ENCODE measurements at regions not wholly inside any gene's neighbourhood (a gene's known extent, or its start where the extent isn't known, plus 50 kb on each side); places are given as distances from the start of the nearest gene placed in this dataset.

DNA sequence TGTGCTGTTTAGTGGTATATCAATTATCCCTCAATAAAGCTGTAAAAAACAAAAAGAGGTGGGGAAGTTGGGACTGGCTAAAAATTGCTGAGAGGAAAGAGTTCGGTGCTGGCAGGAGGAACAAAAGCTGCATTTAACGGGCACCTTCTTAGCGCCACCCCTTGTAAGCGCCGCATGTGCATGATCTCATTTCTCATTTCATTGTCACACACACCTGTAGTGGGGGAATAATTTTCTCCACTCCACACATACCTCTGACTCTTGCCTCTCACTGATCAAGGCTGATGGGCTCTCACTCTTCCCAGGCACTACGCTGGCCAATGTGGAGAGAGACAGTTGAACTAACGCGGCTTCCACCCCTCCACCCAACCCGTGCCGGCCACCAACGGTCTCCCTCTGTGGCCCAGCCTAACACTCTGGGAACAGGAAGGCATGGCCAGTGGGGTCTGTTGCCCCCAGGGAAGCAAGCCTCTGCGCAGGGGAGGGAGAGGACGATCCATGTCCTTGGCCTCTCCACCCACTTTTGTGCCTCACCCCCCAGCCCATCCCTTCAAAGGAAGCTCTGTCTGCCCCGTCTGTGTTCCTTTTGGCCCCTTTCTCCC is 186.7 kb upstream of the SYT13 start:
- no peak for DNase-seq
- TF ChIP-seq, protein P1, sequence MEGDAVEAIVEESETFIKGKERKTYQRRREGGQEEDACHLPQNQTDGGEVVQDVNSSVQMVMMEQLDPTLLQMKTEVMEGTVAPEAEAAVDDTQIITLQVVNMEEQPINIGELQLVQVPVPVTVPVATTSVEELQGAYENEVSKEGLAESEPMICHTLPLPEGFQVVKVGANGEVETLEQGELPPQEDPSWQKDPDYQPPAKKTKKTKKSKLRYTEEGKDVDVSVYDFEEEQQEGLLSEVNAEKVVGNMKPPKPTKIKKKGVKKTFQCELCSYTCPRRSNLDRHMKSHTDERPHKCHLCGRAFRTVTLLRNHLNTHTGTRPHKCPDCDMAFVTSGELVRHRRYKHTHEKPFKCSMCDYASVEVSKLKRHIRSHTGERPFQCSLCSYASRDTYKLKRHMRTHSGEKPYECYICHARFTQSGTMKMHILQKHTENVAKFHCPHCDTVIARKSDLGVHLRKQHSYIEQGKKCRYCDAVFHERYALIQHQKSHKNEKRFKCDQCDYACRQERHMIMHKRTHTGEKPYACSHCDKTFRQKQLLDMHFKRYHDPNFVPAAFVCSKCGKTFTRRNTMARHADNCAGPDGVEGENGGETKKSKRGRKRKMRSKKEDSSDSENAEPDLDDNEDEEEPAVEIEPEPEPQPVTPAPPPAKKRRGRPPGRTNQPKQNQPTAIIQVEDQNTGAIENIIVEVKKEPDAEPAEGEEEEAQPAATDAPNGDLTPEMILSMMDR (IDR thresholded peaks at IDR 0.05): no peak
- no peaks in the 10 kb centered on the region for H3K4me1 ChIP-seq
- intact Hi-C loops (cut with DNase I): no loop called here
- no peak overlapping the region for H3K27ac ChIP-seq
- H3K36me3 ChIP-seq: no peaks in the 10 kb centered on the region
- no peak overlapping the region for H3K4me3 ChIP-seq
- H3K27me3 ChIP-seq: no peaks in the 10 kb centered on the region
- no peak for ATAC-seq
- H3K9me3 ChIP-seq: no peaks in the 10 kb centered on the region

DNA sequence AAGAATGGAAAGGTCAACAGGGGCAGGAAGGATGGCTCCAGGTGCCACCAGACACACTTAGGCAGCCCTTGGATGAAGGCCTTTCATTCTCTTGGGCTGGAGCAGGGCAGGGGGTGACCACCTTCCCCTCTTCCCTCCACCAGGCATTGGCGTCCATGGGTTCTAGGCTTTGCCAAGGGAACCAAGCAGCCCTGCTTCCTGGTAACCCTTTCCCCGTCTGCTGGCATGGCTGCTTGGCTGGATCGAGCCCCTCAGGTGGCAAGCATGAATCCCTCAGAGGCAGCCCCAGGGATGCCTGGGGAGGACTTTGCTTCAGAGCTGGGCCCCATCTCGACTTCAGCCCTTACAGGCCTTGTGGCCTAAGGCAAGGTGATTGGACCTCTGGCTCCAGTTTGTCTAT is 185.1 kb upstream of the SYT13 start:
- intact Hi-C loops (cut with DNase I): no loop called here
- TF ChIP-seq, protein P1 (IDR thresholded peaks at IDR 0.05): no peak
- ATAC-seq: no peak
- H3K9me3 ChIP-seq: no peaks in the 10 kb centered on the region
- no peaks in the 10 kb centered on the region for H3K27me3 ChIP-seq
- no peak overlapping the region for H3K27ac ChIP-seq
- DNase-seq: no peak
- H3K4me1 ChIP-seq: no peaks in the 10 kb centered on the region
- H3K4me3 ChIP-seq: no peak overlapping the region
- H3K36me3 ChIP-seq: no peaks in the 10 kb centered on the region

DNA sequence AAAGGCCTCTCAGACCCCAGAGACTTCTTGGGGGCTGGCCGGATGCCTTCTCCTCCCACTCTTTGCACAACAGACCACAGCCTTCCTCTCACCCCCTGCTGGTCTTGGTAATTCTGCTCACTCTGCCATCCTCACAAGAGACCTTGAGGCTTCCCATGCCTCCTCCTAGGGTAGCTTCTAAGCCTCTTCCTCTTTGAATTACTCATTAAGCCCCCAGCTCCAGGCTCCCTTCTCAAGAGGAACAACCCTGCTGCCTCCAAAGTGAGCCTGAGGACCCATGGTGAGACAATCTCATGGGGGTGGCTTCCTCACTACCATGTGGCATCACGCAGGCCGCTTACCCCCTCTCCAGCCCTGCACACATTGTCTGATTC is 184.6 kb upstream of the SYT13 start:
- Histone ChIP-seq H3K36me3 (no peaks in the 10 kb centered on the region), H3K27ac (no peak overlapping the region), H3K9me3 (no peaks in the 10 kb centered on the region), H3K4me3 (no peak overlapping the region), H3K27me3 (no peaks in the 10 kb centered on the region), H3K4me1 (no peaks in the 10 kb centered on the region)
- DNase-seq (no peak), ATAC-seq (no peak)
- TF ChIP-seq, protein P1 (IDR thresholded peaks at IDR 0.05): no peak
- intact Hi-C loops (cut with DNase I): no loop called here

DNA sequence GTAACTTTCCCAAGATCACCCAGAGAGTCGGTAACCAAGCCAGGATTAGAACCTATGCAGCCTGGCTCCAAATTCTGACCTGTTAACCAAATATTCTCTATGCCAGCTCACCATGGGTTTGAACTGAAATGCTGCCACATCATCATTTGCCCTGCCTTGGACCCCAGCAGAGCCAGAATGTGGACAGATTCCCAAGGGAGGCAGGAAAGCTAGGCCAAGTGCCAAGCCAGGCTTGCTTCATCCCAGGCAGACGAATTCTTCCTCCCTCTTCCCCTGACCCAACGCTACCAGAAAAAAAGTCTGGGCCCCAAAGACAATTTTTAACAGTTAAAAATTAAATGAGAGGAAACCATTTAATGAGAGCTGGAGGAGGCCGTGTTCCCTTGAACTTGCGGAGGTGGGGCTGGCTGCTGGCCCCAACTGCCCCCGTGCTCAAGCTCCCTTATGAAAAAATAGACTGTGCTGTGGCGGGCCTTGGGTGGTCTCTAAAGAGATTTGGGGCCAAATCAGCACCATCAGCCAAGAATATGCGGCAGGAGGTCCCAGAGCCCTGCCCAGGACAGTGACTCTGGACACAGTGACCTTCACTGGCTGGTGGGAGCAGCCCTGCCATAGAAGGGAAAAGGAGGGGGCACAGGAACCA is 184.1 kb upstream of the SYT13 start:
- DNase-seq (peak in 2 of 4 donors; percentile 17 to 42), ATAC-seq (no peak)
- no peaks in the 10 kb centered on the region for H3K27me3 ChIP-seq
- intact Hi-C loops (cut with DNase I): no loop called here
- H3K4me3 ChIP-seq: no peak overlapping the region
- no peaks in the 10 kb centered on the region for H3K9me3 ChIP-seq
- TF ChIP-seq, protein P1 (IDR thresholded peaks at IDR 0.05): no peak
- no peaks in the 10 kb centered on the region for H3K36me3 ChIP-seq
- H3K27ac ChIP-seq: no peak overlapping the region
- H3K4me1 ChIP-seq: no peaks in the 10 kb centered on the region

DNA sequence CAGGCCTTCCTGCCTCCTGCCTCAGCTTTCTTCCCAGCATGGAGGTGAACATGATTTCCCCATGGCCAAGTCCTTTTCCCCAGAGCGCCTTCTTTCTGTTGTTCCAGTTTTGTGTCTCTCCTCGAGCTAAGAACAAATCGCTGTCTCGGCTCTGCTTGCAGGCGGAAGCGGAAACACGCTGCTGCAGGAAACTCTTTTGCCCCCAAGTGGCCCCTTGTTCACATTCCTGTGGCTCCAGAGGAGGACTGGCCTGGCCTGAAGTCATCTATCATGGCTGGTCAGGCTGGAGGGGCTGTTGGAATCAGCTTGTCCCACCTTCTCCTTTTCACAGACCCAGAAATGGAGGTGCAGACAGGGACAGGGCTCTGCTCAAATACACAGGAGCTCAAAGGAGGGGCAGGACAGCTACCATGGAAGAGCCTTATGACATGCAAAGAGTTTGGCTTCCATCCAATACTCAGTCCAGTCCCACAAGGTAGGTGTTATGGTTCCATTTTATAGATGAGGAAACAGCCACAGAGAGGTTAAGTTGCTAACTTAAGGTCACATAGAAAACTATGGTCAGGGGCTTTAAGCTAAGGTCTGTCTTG is 182.2 kb upstream of the SYT13 start:
- peak in 1 of 4 donors; percentile 32 for DNase-seq
- intact Hi-C loops (cut with DNase I): no loop called here
- H3K4me3 ChIP-seq: no peak overlapping the region
- TF ChIP-seq, protein P1 (IDR thresholded peaks at IDR 0.05): no peak
- H3K36me3 ChIP-seq: no peaks in the 10 kb centered on the region
- H3K27me3 ChIP-seq: no peaks in the 10 kb centered on the region
- H3K27ac ChIP-seq: no peak overlapping the region
- no peaks in the 10 kb centered on the region for H3K4me1 ChIP-seq
- peak; percentile 41 for ATAC-seq
- no peaks in the 10 kb centered on the region for H3K9me3 ChIP-seq

Measured in left lung (tissue), 4 donors.